ENCODE measurements at regions not wholly inside any gene's neighbourhood (a gene's known extent, or its start where the extent isn't known, plus 50 kb on each side); places are given as distances from the start of the nearest gene placed in this dataset.

GRCh38 chr14:43939836-43940235 lies 567.2 kb downstream of the FSCB start:
- Histone ChIP-seq H4K12ac (ENCODE audit: low read depth, low read length) (no peak overlapping the region), H3K14ac (ENCODE audit: low read length) (no peak overlapping the region), H4K91ac (ENCODE audit: low read depth, low read length) (no peak overlapping the region), H3K9me3 (ENCODE audit: insufficient read depth, low read depth, low read length) (peaks cover 4% of the 10 kb centered on the region), H2AFZ (ENCODE audit: insufficient read depth, low read length, poor library complexity) (no peak overlapping the region), H3K79me1 (ENCODE audit: low read length) (no peaks in the 10 kb centered on the region), H3K4me1 (ENCODE audit: control insufficient read depth in 1 of 2, insufficient read depth in 2 of 2, low read length in 2 of 2) (no peaks in the 10 kb centered on the region), H3K4me2 (ENCODE audit: low read length) (no peak overlapping the region), H3K36me3 (ENCODE audit: control insufficient read depth in 1 of 2, insufficient read depth in 2 of 2, low read length in 2 of 2) (no peaks in the 10 kb centered on the region), H3K23ac (ENCODE audit: low read length) (no peak overlapping the region), H3K4me3 (ENCODE audit: low read depth, low read length) (no peak overlapping the region), H2BK12ac (ENCODE audit: low read length) (no peak overlapping the region), H3K79me2 (ENCODE audit: control insufficient read depth, insufficient read depth, low read length, poor library complexity) (no peaks in the 10 kb centered on the region), H3K9ac (ENCODE audit: low read length) (no peak overlapping the region), H3K4ac (ENCODE audit: low read depth, low read length) (no peak overlapping the region), H4K8ac (ENCODE audit: low read depth, low read length) (no peak overlapping the region), H2BK120ac (ENCODE audit: insufficient read depth, low read length, poor library complexity) (no peak overlapping the region), H2AK5ac (ENCODE audit: low read length) (no peak overlapping the region), H3K18ac (ENCODE audit: low read length) (no peak overlapping the region), H3K27me3 (ENCODE audit: insufficient read depth, low read length) (no peaks in the 10 kb centered on the region), H2BK5ac (ENCODE audit: low read depth, low read length, poor library complexity) (no peak overlapping the region), H3K27ac (ENCODE audit: low read depth, low read length) (no peak overlapping the region)
- no peak for DNase-seq
- no CpG with 5 or more reads among the region's 11 CpGs for WGBS (ENCODE audit: extremely low coverage, insufficient coverage, insufficient read length)

GRCh38 chr14:43938588-43939281 lies 568.3 kb downstream of the FSCB start:
- Histone ChIP-seq H2AK5ac (ENCODE audit: low read length) (no peak overlapping the region), H4K12ac (ENCODE audit: low read depth, low read length) (no peak overlapping the region), H3K79me2 (ENCODE audit: control insufficient read depth, insufficient read depth, low read length, poor library complexity) (no peaks in the 10 kb centered on the region), H3K4me1 (ENCODE audit: control insufficient read depth in 1 of 2, insufficient read depth in 2 of 2, low read length in 2 of 2) (no peaks in the 10 kb centered on the region), H4K8ac (ENCODE audit: low read depth, low read length) (no peak overlapping the region), H3K9ac (ENCODE audit: low read length) (no peak overlapping the region), H3K4me3 (ENCODE audit: low read depth, low read length) (no peak overlapping the region), H4K91ac (ENCODE audit: low read depth, low read length) (no peak overlapping the region), H3K79me1 (ENCODE audit: low read length) (no peaks in the 10 kb centered on the region), H3K4ac (ENCODE audit: low read depth, low read length) (no peak overlapping the region), H3K14ac (ENCODE audit: low read length) (no peak overlapping the region), H3K18ac (ENCODE audit: low read length) (no peak overlapping the region), H2BK120ac (ENCODE audit: insufficient read depth, low read length, poor library complexity) (no peak overlapping the region), H3K9me3 (ENCODE audit: insufficient read depth, low read depth, low read length) (peaks cover 4% of the 10 kb centered on the region), H3K36me3 (ENCODE audit: control insufficient read depth in 1 of 2, insufficient read depth in 2 of 2, low read length in 2 of 2) (no peaks in the 10 kb centered on the region), H2BK12ac (ENCODE audit: low read length) (no peak overlapping the region), H3K4me2 (ENCODE audit: low read length) (no peak overlapping the region), H3K27me3 (ENCODE audit: insufficient read depth, low read length) (no peaks in the 10 kb centered on the region), H2AFZ (ENCODE audit: insufficient read depth, low read length, poor library complexity) (no peak overlapping the region), H2BK5ac (ENCODE audit: low read depth, low read length, poor library complexity) (no peak overlapping the region), H3K23ac (ENCODE audit: low read length) (no peak overlapping the region), H3K27ac (ENCODE audit: low read depth, low read length) (no peak overlapping the region)
- no peak for DNase-seq
- no CpG with 5 or more reads among the region's 25 CpGs for WGBS (ENCODE audit: extremely low coverage, insufficient coverage, insufficient read length)

- Histone ChIP-seq H2BK120ac (ENCODE audit: insufficient read depth, low read length, poor library complexity) (no peak overlapping the region), H3K4me3 (ENCODE audit: low read depth, low read length) (no peak overlapping the region), H3K27ac (ENCODE audit: low read depth, low read length) (no peak overlapping the region), H3K4ac (ENCODE audit: low read depth, low read length) (no peak overlapping the region), H3K79me1 (ENCODE audit: low read length) (no peaks in the 10 kb centered on the region), H2BK5ac (ENCODE audit: low read depth, low read length, poor library complexity) (no peak overlapping the region), H3K79me2 (ENCODE audit: control insufficient read depth, insufficient read depth, low read length, poor library complexity) (no peaks in the 10 kb centered on the region), H3K4me2 (ENCODE audit: low read length) (no peak overlapping the region), H3K36me3 (ENCODE audit: control insufficient read depth in 1 of 2, insufficient read depth in 2 of 2, low read length in 2 of 2) (no peaks in the 10 kb centered on the region), H3K27me3 (ENCODE audit: insufficient read depth, low read length) (no peaks in the 10 kb centered on the region), H4K8ac (ENCODE audit: low read depth, low read length) (no peak overlapping the region), H3K18ac (ENCODE audit: low read length) (no peak overlapping the region), H3K23ac (ENCODE audit: low read length) (no peak overlapping the region), H3K9me3 (ENCODE audit: insufficient read depth, low read depth, low read length) (peaks cover 4% of the 10 kb centered on the region), H4K12ac (ENCODE audit: low read depth, low read length) (no peak overlapping the region), H3K4me1 (ENCODE audit: control insufficient read depth in 1 of 2, insufficient read depth in 2 of 2, low read length in 2 of 2) (no peaks in the 10 kb centered on the region), H2AFZ (ENCODE audit: insufficient read depth, low read length, poor library complexity) (no peak overlapping the region), H2BK12ac (ENCODE audit: low read length) (no peak overlapping the region), H3K14ac (ENCODE audit: low read length) (no peak overlapping the region), H2AK5ac (ENCODE audit: low read length) (no peak overlapping the region), H4K91ac (ENCODE audit: low read depth, low read length) (no peak overlapping the region), H3K9ac (ENCODE audit: low read length) (no peak overlapping the region)
- DNase-seq = no peak
- no CpG with 5 or more reads among the region's 2 CpGs for WGBS (ENCODE audit: extremely low coverage, insufficient coverage, insufficient read length)
Observed at GRCh38 chr14:43937001-43937400, 570.1 kb downstream of the FSCB start.

GRCh38 chr14:43934102-43934501 lies 573.0 kb downstream of the FSCB start:
- H3K4me2 ChIP-seq (ENCODE audit: low read length) = no peak overlapping the region
- H3K4ac ChIP-seq (ENCODE audit: low read depth, low read length) = no peak overlapping the region
- H4K12ac ChIP-seq (ENCODE audit: low read depth, low read length) = no peak overlapping the region
- no peak overlapping the region for H3K18ac ChIP-seq (ENCODE audit: low read length)
- no peak overlapping the region for H3K27ac ChIP-seq (ENCODE audit: low read depth, low read length)
- no peak overlapping the region for H3K14ac ChIP-seq (ENCODE audit: low read length)
- H2AFZ ChIP-seq (ENCODE audit: insufficient read depth, low read length, poor library complexity) = no peak overlapping the region
- H3K9ac ChIP-seq (ENCODE audit: low read length) = no peak overlapping the region
- DNase-seq = no peak
- no peak overlapping the region for H2BK120ac ChIP-seq (ENCODE audit: insufficient read depth, low read length, poor library complexity)
- H4K8ac ChIP-seq (ENCODE audit: low read depth, low read length) = no peak overlapping the region
- H2BK12ac ChIP-seq (ENCODE audit: low read length) = no peak overlapping the region
- H3K36me3 ChIP-seq (ENCODE audit: control insufficient read depth in 1 of 2, insufficient read depth in 2 of 2, low read length in 2 of 2) = no peaks in the 10 kb centered on the region
- H3K27me3 ChIP-seq (ENCODE audit: insufficient read depth, low read length) = no peaks in the 10 kb centered on the region
- H3K23ac ChIP-seq (ENCODE audit: low read length) = no peak overlapping the region
- no CpG with 5 or more reads among the region's 1 CpG for WGBS (ENCODE audit: extremely low coverage, insufficient coverage, insufficient read length)
- no peaks in the 10 kb centered on the region for H3K79me1 ChIP-seq (ENCODE audit: low read length)
- H4K91ac ChIP-seq (ENCODE audit: low read depth, low read length) = no peak overlapping the region
- H3K79me2 ChIP-seq (ENCODE audit: control insufficient read depth, insufficient read depth, low read length, poor library complexity) = no peaks in the 10 kb centered on the region
- no peak overlapping the region for H2BK5ac ChIP-seq (ENCODE audit: low read depth, low read length, poor library complexity)
- peaks cover 2% of the 10 kb centered on the region for H3K9me3 ChIP-seq (ENCODE audit: insufficient read depth, low read depth, low read length)
- H3K4me1 ChIP-seq (ENCODE audit: control insufficient read depth in 1 of 2, insufficient read depth in 2 of 2, low read length in 2 of 2) = no peaks in the 10 kb centered on the region
- no peak overlapping the region for H3K4me3 ChIP-seq (ENCODE audit: low read depth, low read length)
- H2AK5ac ChIP-seq (ENCODE audit: low read length) = no peak overlapping the region
